Inflammatory macrophage treated with lipopolysaccharide for 4 hours (primary cell): ENCODE measurements at regions not wholly inside any gene's neighbourhood (a gene's known extent, or its start where the extent isn't known, plus 50 kb on each side); places are given as distances from the start of the nearest gene placed in this dataset.
"Not testable (repeated sequence)": the region's sequence is repeated elsewhere in the genome, so short reads cannot be mapped to it uniquely, and the experiment has no call there.

ENCODE experiments used
- DNase-seq: peaks from one replicate; pipeline ENCODE4 v3.0.0-alpha.2; 2020

- DNase-seq, result no peak
Measured at GRCh38 chr2:166831930-166832329, 56.4 kb upstream of the XIRP2 start.

GRCh38 chr2:166825914-166826313, 62.4 kb upstream of the XIRP2 start:
- DNase-seq, result no peak

- DNase-seq, result no peak
Measured at GRCh38 chr2:166814335-166814734, 73.9 kb upstream of the XIRP2 start.

- no peak for DNase-seq
Measured at GRCh38 chr2:166812166-166812891, 76.0 kb upstream of the XIRP2 start.

GRCh38 chr2:166805753-166806152, 82.5 kb upstream of the XIRP2 start:
- DNase-seq, result no peak

GRCh38 chr2:166803373-166804000, 84.8 kb upstream of the XIRP2 start:
- DNase-seq, result no peak

- DNase-seq, result no peak
Measured at GRCh38 chr2:166802475-166802874, 85.8 kb upstream of the XIRP2 start.

- DNase-seq, result peak; percentile 26
Measured at GRCh38 chr2:166792808-166793207, 95.5 kb upstream of the XIRP2 start.

GRCh38 chr2:166786707-166787106, 101.6 kb upstream of the XIRP2 start:
- no peak for DNase-seq

- DNase-seq, result no peak
Measured at GRCh38 chr2:166784296-166784946, 103.9 kb upstream of the XIRP2 start.

- no peak for DNase-seq
Measured at GRCh38 chr2:166775176-166775575, 113.1 kb upstream of the XIRP2 start.

GRCh38 chr2:166773308-166773949, 114.9 kb upstream of the XIRP2 start:
- DNase-seq, result no peak

- DNase-seq, result no peak
Measured at GRCh38 chr2:166768393-166769123, 119.7 kb upstream of the XIRP2 start.

- DNase-seq, result not testable (repeated sequence)
Measured at GRCh38 chr2:166766769-166767322, 121.4 kb upstream of the XIRP2 start.

- no peak for DNase-seq
Measured at GRCh38 chr2:166766220-166766619, 122.1 kb upstream of the XIRP2 start.

- no peak for DNase-seq
Measured at GRCh38 chr2:166765141-166765540, 123.1 kb upstream of the XIRP2 start.

- no peak for DNase-seq
Measured at GRCh38 chr2:166764702-166765101, 123.6 kb upstream of the XIRP2 start.

- DNase-seq, result no peak
Measured at GRCh38 chr2:166764216-166764615, 124.1 kb upstream of the XIRP2 start.

GRCh38 chr2:166762746-166763145, 125.5 kb upstream of the XIRP2 start:
- DNase-seq, result no peak

GRCh38 chr2:166758956-166759355, 129.3 kb upstream of the XIRP2 start:
- DNase-seq, result no peak

GRCh38 chr2:166750624-166751023, 137.7 kb upstream of the XIRP2 start:
- no peak for DNase-seq

GRCh38 chr2:166744117-166744516, 144.2 kb upstream of the XIRP2 start:
- DNase-seq, result not testable (repeated sequence)

- not testable (repeated sequence) for DNase-seq
Measured at GRCh38 chr2:166743482-166743881, 144.8 kb upstream of the XIRP2 start.
